ENCODE measurements at regions not wholly inside any gene's neighbourhood (a gene's known extent, or its start where the extent isn't known, plus 50 kb on each side); places are given as distances from the start of the nearest gene placed in this dataset.

DNA sequence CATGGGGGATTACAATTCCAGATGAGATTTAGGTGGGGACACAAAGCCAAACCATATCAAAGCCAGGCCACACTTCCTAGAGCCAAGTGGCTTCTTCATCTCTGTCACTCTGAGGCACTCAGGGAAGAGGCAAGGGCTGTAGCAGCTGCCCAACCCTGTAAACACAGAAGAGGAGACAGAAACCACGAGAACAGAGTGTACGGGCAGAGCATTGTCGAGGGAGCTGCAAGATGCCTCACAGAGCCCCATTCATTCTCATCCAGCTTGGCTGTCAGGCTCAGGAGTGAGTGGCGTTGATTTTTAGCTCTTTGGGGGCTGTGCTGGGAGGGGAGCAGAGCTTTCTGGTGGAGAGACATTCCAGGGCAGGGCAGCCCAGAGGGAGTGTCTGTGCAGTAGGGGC, 117.2 kb upstream of the SALL1 start:
- TF ChIP-seq, protein P1, sequence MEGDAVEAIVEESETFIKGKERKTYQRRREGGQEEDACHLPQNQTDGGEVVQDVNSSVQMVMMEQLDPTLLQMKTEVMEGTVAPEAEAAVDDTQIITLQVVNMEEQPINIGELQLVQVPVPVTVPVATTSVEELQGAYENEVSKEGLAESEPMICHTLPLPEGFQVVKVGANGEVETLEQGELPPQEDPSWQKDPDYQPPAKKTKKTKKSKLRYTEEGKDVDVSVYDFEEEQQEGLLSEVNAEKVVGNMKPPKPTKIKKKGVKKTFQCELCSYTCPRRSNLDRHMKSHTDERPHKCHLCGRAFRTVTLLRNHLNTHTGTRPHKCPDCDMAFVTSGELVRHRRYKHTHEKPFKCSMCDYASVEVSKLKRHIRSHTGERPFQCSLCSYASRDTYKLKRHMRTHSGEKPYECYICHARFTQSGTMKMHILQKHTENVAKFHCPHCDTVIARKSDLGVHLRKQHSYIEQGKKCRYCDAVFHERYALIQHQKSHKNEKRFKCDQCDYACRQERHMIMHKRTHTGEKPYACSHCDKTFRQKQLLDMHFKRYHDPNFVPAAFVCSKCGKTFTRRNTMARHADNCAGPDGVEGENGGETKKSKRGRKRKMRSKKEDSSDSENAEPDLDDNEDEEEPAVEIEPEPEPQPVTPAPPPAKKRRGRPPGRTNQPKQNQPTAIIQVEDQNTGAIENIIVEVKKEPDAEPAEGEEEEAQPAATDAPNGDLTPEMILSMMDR (conservative IDR thresholded peaks at IDR 0.05; ENCODE audit: low read depth in 2 of 2) = no peak
- TF ChIP-seq EZH2 (IDR thresholded peaks at IDR 0.05; ENCODE audit: low read depth, unreplicated experiment) (no peak), POLR2AphosphoS5 (IDR thresholded peaks at IDR 0.05; ENCODE audit: low read depth) (no peak), CREB1 (CRISPR knock-in tag; IDR thresholded peaks at IDR 0.05; ENCODE audit: low read depth) (no peak), EZH2phosphoT487 (IDR thresholded peaks at IDR 0.05; ENCODE audit: unreplicated experiment) (no peak), JUNB (IDR thresholded peaks at IDR 0.05; ENCODE audit: unreplicated experiment) (no peak), NANOG (IDR thresholded peaks at IDR 0.05; ENCODE audit: borderline replicate concordance) (no peak)
